Activated CD4-positive, alpha-beta memory T cell treated with anti-CD3 and anti-CD28 coated beads for 36 hours (primary cell): ENCODE measurements at regions not wholly inside any gene's neighbourhood (a gene's known extent, or its start where the extent isn't known, plus 50 kb on each side); places are given as distances from the start of the nearest gene placed in this dataset.

Experiments
- CTCF ChIA-PET: fragments of 350-600 bp; sonication (Branson Sonifier 250); formaldehyde crosslinking; loops from one replicate; lab custom pipeline; 2021; ENCODE audit warnings: antibody characterized with exemption, inconsistent platforms; lab: Charles Lee
- POLR2A ChIA-PET: fragments of 350-600 bp; sonication (Branson Sonifier 250); formaldehyde crosslinking; loops from one replicate; lab custom pipeline; 2021; ENCODE audit warnings: antibody characterized with exemption; lab: Charles Lee
- DNase-seq: peaks from one replicate; pipeline ENCODE4 v3.0.0-alpha.2; 2020
- H3K27ac Mint-ChIP-seq: one replicate; pipeline ENCODE4 v1.8.0; 2021; ENCODE audit warnings: mixed read lengths
- H3K27me3 Mint-ChIP-seq: one replicate; pipeline ENCODE4 v1.8.0; 2021; ENCODE audit warnings: mixed read lengths
- H3K36me3 Mint-ChIP-seq: one replicate; pipeline ENCODE4 v1.8.0; 2021; ENCODE audit warnings: mixed read lengths
- H3K4me1 Mint-ChIP-seq: one replicate; pipeline ENCODE4 v1.8.0; 2021; ENCODE audit warnings: low read depth, mixed read lengths
- H3K4me3 Mint-ChIP-seq: one replicate; pipeline ENCODE4 v1.8.0; 2021; ENCODE audit warnings: mild to moderate bottlenecking, mixed read lengths
- H3K9me3 Mint-ChIP-seq: one replicate; pipeline ENCODE4 v1.8.0; 2021; ENCODE audit warnings: mixed read lengths
- intact Hi-C: fragments of 100-400 bp; cut with micrococcal nuclease; formaldehyde crosslinking; loops from one replicate; pipeline ENCODE4 v1.15.1; 2023

DNA sequence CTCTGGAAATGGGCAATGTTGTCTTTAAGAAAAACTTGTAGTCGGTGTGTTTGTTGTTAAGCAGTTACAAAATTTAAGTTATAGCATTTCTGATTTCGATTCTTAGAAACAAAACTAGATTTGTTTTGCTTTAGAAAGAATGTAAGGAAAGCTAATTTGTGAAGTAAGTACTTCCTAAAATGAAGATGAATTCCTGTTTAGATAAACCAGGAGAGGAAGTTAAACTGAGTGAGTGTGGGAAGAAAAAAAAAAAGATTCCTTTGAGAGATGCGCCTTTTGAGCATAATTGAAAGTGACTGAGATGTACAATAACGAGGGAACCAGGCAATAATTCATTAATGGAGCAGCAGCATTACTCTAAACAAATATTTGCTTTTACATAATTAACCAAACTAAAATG lies 52.4 kb upstream of the ALOX12 start:
- H3K36me3 Mint-ChIP-seq, result no peaks in the 10 kb centered on the region
- H3K27me3 Mint-ChIP-seq, result no peaks in the 10 kb centered on the region
- H3K9me3 Mint-ChIP-seq, result no peaks in the 10 kb centered on the region
- POLR2A ChIA-PET, result no interaction called here
- H3K4me3 Mint-ChIP-seq, result no peak overlapping the region
- H3K4me1 Mint-ChIP-seq, result peaks cover 7% of the 10 kb centered on the region
- no peak overlapping the region for H3K27ac Mint-ChIP-seq
- intact Hi-C loops, result no loop called here
- CTCF ChIA-PET, result interaction anchor here (1.4 kb wide), 1 partner anchor 33 kb away, joined by 6 read pairs; no protein-coding TSS in a partner anchor
- no peak for DNase-seq
